Naive B cell (primary cell): ENCODE measurements at regions not wholly inside any gene's neighbourhood (a gene's known extent, or its start where the extent isn't known, plus 50 kb on each side); places are given as distances from the start of the nearest gene placed in this dataset.

ENCODE experiments used
- ATAC-seq, 2 donors: fragments of 150-1000 bp; cut with Tn5 transposase; 2 replicates each; pipeline ENCODE4 v1.10.0; 2021; ENCODE audit warnings: low read depth in 2 of 2, mild to moderate bottlenecking in 2 of 2, moderate library complexity in 2 of 2
- DNase-seq: peaks from one replicate; pipeline ENCODE4 v3.0.0; 2022
- H3K27ac Mint-ChIP-seq, 6 donors: one replicate each; pipeline ENCODE4 v1.8.0; 2020 to 2022; ENCODE audit warnings: mild to moderate bottlenecking in 6 of 6, mixed read lengths in 6 of 6, moderate library complexity in 5 of 6, inconsistent platforms in 2 of 6
- H3K27me3 Mint-ChIP-seq, 3 donors: one replicate each; pipeline ENCODE4 v1.8.0; 2021 to 2022; ENCODE audit warnings: mixed read lengths in 3 of 3, mild to moderate bottlenecking in 1 of 3
- H3K36me3 Mint-ChIP-seq, 2 donors: one replicate each; pipeline ENCODE4 v1.8.0; 2020 to 2022; ENCODE audit warnings: mixed read lengths in 2 of 2, inconsistent platforms in 1 of 2, mild to moderate bottlenecking in 1 of 2
- H3K4me1 Mint-ChIP-seq, 3 donors: one replicate each; pipeline ENCODE4 v1.8.0; 2020 to 2022; ENCODE audit warnings: mixed read lengths in 3 of 3, inconsistent platforms in 1 of 3, mild to moderate bottlenecking in 1 of 3, moderate library complexity in 1 of 3
- H3K4me3 Mint-ChIP-seq, 8 donors: one replicate each; pipeline ENCODE4 v1.8.0; 2020 to 2022; ENCODE audit warnings: mild to moderate bottlenecking in 8 of 8, mixed read lengths in 8 of 8, moderate library complexity in 8 of 8, inconsistent platforms in 2 of 8
- H3K9me3 Mint-ChIP-seq, 7 donors: one replicate each; pipeline ENCODE4 v1.8.0; 2020 to 2022; ENCODE audit warnings: mixed read lengths in 7 of 7, mild to moderate bottlenecking in 5 of 7, inconsistent platforms in 2 of 7, moderate library complexity in 1 of 7

DNA sequence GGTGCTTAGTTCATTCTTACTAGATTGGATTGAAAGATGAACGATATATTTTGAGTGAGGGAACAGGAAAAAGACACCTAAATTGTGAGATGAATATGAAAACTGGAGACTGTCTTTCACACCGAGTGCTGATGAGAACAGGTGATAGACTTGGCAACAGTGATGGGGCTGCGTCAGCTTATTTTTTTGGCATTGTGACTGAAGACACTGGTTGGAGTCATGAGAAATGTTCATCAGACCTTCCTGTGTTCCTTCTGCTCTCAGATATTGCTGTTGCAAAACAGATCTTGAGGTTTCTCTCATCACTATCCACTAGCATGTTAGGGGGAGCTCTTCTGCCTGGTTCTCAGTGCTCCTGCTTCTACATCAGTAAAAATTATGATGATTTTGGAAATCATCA lies 124.2 kb upstream of the KCNIP4 start:
- peaks cover 2 to 32% (median 10%) of the 10 kb centered on the region in 7 donors for H3K9me3 Mint-ChIP-seq
- H3K27me3 Mint-ChIP-seq, result no peaks in the 10 kb centered on the region
- H3K36me3 Mint-ChIP-seq, result no peaks in the 10 kb centered on the region
- no peaks in the 10 kb centered on the region for H3K4me1 Mint-ChIP-seq
- no peak for DNase-seq
- ATAC-seq, result no peak
- no peak overlapping the region for H3K4me3 Mint-ChIP-seq
- H3K27ac Mint-ChIP-seq, result no peak overlapping the region

DNA sequence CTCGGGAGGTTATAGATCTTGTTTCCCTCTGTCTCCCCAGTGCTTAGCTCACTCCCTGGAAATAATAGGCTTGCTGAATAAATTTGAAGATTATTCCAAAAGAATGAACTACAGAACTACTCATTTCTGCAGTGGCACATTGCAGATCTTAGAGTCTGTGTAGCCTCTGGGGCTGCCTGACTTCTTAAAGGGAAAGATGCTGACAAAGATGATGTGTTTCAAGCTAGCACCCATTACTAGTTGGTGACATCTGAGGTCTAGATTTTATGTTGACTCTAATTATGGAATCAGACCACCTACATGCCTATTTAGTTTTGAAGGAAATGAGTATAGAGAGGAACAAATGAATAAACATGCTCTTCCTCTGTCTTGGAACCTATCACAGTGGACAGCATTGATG lies 123.7 kb upstream of the KCNIP4 start:
- no peak for ATAC-seq
- H3K36me3 Mint-ChIP-seq, result no peaks in the 10 kb centered on the region
- peaks cover 2 to 27% (median 9%) of the 10 kb centered on the region in 7 donors for H3K9me3 Mint-ChIP-seq
- no peak overlapping the region for H3K27ac Mint-ChIP-seq
- H3K27me3 Mint-ChIP-seq, result no peaks in the 10 kb centered on the region
- no peaks in the 10 kb centered on the region for H3K4me1 Mint-ChIP-seq
- no peak overlapping the region for H3K4me3 Mint-ChIP-seq
- DNase-seq, result no peak

DNA sequence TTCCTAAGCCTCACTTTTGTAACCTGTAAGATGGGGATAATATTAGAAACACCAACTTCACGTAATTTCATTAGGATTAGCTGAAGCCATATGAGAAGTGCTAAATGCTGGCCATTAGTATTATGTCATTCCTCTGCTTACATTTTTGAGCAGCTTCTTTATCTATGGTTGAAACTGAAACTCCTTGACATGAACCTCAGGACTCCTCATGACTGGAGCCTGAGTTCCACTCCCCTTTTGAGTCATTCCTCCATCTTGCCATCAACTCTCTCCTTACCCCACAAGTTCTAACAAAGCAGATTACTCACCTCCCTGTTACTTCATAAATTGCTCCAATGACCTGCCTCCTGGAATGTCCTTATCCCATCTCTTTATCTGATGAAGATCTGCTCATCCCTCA lies 123.2 kb upstream of the KCNIP4 start:
- ATAC-seq, result no peak
- no peak for DNase-seq
- H3K27ac Mint-ChIP-seq, result no peak overlapping the region
- no peaks in the 10 kb centered on the region for H3K36me3 Mint-ChIP-seq
- no peaks in the 10 kb centered on the region for H3K4me1 Mint-ChIP-seq
- H3K9me3 Mint-ChIP-seq, result peaks cover 2 to 23% (median 9%) of the 10 kb centered on the region in 7 donors
- peak overlapping the region in 1 of 8 donors; percentile 1 for H3K4me3 Mint-ChIP-seq
- H3K27me3 Mint-ChIP-seq, result no peaks in the 10 kb centered on the region

DNA sequence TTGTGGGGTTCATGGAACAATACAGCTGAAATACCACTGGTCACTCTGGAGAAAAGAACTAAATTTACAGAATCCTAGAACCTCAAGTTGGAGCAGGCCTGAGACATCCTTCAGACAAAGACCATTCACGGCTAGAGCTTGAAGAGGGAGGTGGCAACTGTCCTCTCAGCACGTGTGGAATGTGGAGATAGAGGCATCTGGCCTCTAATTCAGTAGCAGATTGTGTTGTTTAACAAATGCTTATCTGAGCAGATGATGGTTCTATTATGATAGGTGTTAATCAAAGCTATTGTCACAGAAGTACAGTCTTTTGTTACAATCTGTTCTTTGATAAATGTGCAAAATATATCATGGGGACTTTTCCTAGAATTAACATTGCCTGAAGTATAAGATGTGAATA lies 121.7 kb upstream of the KCNIP4 start:
- Mint-ChIP-seq H3K27ac (no peak overlapping the region), H3K27me3 (no peaks in the 10 kb centered on the region), H3K4me1 (no peaks in the 10 kb centered on the region), H3K9me3 (peaks cover 0 to 18% (median 4%) of the 10 kb centered on the region in 7 donors), H3K4me3 (no peak overlapping the region), H3K36me3 (no peaks in the 10 kb centered on the region)
- no peak for ATAC-seq
- no peak for DNase-seq

DNA sequence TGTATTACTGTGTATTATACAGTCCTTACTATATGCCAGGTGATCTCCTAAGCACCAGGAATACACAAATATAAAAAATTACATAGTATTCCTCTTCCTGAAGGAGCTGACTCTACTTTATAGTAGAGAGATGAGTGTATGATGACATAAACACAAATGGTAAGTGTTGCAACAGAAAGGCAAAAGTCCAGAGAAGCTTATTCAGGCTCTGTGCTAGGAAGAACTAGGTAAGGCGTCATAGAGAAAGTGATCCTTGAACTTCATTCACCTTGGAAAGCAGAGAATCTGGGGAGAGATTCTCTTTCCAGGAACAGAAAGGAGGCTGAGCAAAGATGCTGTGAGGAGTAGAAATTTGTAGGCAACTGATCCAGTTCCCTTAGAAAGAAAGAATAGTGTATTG lies 115.0 kb upstream of the KCNIP4 start:
- Mint-ChIP-seq H3K36me3 (no peaks in the 10 kb centered on the region), H3K27me3 (no peaks in the 10 kb centered on the region)

DNA sequence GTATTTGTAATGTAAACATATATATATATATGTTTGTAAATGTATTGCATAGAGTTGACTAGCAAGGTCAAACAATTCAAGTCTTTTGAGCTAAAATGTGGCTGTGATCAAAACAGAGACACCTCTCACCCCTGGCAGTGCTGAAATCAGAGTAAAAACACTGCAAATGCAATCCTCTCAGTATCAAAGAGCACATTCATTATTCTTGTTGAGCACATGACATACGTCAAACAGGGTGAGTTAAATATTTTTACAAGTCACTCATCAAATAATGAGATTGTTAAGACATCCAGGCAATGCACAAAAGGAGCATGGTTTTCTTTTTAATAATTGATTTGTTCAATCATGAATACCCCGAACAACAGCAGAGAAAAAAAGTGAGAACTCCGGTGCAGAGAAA lies 114.1 kb upstream of the KCNIP4 start:
- no peaks in the 10 kb centered on the region for H3K4me1 Mint-ChIP-seq
- no peak overlapping the region for H3K4me3 Mint-ChIP-seq
- H3K36me3 Mint-ChIP-seq, result no peaks in the 10 kb centered on the region
- DNase-seq, result no peak
- no peak overlapping the region for H3K27ac Mint-ChIP-seq
- H3K27me3 Mint-ChIP-seq, result no peaks in the 10 kb centered on the region
- no peak for ATAC-seq
- H3K9me3 Mint-ChIP-seq, result peaks cover 0 to 9% (median 4%) of the 10 kb centered on the region in 7 donors

More for the DNA sequence above, 115.0 kb upstream of the KCNIP4 start:
- Mint-ChIP-seq H3K27ac (no peak overlapping the region), H3K4me3 (no peak overlapping the region), H3K9me3 (peaks cover 0 to 6% (median 4%) of the 10 kb centered on the region in 7 donors), H3K4me1 (no peaks in the 10 kb centered on the region)
- ATAC-seq (no peak), DNase-seq (no peak)

DNA sequence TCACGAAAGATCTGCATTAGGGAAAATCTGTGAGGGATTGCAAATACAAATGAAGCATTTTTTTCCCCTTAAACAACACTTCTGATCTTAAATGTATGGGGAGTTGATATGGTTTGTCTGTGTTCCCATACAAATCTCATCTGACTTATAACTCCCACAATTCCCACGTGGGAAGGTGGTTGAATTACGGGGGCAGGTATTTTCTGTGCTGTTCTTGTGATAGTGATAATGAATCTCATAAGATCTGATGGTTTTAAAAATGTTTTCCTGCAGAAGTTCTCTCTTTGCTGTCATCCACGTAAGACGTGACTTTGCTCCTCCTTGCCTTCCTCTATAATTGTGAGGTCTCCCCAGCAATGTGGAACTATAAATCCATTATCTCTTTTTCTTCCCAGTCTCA lies 107.4 kb upstream of the KCNIP4 start:
- Mint-ChIP-seq H3K4me1 (no peaks in the 10 kb centered on the region), H3K27ac (peak overlapping the region in 1 of 6 donors; percentile 14), H3K27me3 (no peaks in the 10 kb centered on the region), H3K9me3 (peaks cover 0 to 13% (median 6%) of the 10 kb centered on the region in 7 donors), H3K4me3 (no peak overlapping the region), H3K36me3 (no peaks in the 10 kb centered on the region)
- no peak for DNase-seq
- no peak for ATAC-seq

DNA sequence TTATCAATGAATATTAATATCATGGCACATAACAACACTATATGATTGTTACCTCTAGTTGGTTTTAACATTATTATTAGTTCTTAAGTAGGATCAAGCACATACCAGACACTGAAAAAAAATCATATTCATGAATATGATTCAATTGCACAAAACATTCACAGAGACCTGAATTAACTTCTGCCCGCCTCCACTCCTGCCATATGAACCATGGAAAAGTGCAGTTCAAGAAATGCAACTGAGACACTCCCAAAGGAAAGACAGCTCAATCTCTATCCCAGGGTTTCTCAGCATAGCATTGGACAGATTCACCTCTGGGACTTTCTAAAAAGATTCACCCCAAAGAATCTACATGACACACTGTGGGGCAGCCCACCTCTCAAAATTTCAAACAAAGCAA lies 103.5 kb upstream of the KCNIP4 start:
- no peaks in the 10 kb centered on the region for H3K27me3 Mint-ChIP-seq
- H3K36me3 Mint-ChIP-seq, result no peaks in the 10 kb centered on the region
- no peak for DNase-seq
- H3K4me1 Mint-ChIP-seq, result no peaks in the 10 kb centered on the region
- no peak overlapping the region for H3K27ac Mint-ChIP-seq
- H3K9me3 Mint-ChIP-seq, result peaks cover 3 to 14% (median 7%) of the 10 kb centered on the region in 7 donors
- ATAC-seq, result no peak
- no peak overlapping the region for H3K4me3 Mint-ChIP-seq

DNA sequence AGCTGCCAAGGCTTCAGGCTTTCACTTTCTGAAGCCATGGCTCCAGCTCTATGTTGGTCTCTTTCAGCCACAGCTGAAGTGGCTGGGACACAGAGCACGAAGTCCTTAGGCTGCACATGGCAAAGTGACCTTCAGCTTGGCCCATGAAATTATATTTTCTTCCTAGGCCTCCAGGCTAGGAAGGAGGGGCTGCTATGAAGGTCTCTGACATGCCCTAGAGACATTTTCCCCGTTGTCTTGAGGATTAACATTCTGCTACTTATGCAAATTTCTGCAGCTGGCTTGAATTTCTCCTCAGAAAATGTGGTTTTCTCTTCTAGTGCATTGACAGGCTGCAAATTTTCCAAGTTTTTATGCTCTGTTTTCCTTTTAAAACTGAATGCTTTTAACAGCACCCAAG lies 99.8 kb upstream of the KCNIP4 start:
- H3K36me3 Mint-ChIP-seq, result no peaks in the 10 kb centered on the region
- no peaks in the 10 kb centered on the region for H3K4me1 Mint-ChIP-seq
- H3K27ac Mint-ChIP-seq, result no peak overlapping the region
- DNase-seq (no peak), ATAC-seq (no peak)
- no peak overlapping the region for H3K4me3 Mint-ChIP-seq
- H3K9me3 Mint-ChIP-seq, result peaks cover 4 to 10% (median 6%) of the 10 kb centered on the region in 7 donors
- H3K27me3 Mint-ChIP-seq, result no peaks in the 10 kb centered on the region

DNA sequence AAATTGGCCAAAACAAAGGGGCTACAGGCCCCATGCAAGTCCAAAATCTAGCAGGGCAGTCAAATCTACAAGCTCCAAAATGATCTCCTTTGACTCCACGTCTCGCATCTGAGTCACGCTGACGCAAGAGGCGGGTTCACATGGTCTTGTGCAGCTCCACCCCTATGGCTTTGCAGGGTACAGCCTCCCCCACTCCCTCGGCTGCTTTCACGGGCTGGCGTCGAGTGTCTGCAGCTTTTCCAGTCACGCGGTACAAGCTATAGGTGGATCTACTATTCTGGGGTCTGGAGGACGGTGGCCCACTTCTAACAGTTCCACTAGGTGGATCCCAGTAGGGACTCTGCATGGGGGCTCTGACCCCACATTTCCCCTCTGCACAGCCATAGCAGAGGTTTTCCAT lies 99.2 kb upstream of the KCNIP4 start:
- Mint-ChIP-seq H3K36me3 (no peaks in the 10 kb centered on the region), H3K4me3 (no peak overlapping the region), H3K27ac (no peak overlapping the region), H3K27me3 (no peaks in the 10 kb centered on the region), H3K4me1 (no peaks in the 10 kb centered on the region), H3K9me3 (peaks cover 4 to 10% (median 6%) of the 10 kb centered on the region in 7 donors)
- DNase-seq, result no peak
- no peak for ATAC-seq

DNA sequence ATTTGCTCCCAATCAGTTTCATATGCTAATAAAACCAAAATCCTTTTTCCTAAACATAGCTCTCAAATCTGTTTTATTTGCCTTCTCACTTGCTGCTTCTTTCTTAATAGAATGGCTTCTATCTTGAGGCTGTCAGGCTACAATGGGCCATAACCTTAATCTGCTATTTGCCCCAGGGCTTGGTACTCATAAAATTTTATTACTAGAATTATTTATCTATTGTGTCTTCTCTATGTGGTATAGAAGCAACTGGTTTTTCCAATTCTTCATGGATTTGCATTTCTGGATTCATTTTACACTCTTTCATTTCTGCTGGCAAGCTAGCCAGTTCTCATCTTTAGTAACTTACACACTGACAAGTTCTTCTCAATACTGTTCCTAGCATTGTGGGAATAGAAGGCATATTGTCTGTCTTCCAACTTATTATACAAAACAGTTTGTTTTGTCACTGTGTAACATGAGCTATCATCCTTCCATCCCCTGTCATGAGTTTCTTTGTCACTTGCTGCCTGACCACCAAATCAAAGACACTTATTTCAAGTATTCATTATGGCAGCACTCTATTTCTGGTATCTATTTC lies 96.6 kb upstream of the KCNIP4 start:
- Mint-ChIP-seq H3K9me3 (peaks cover 4 to 19% (median 9%) of the 10 kb centered on the region in 7 donors), H3K4me1 (no peaks in the 10 kb centered on the region), H3K36me3 (no peaks in the 10 kb centered on the region), H3K4me3 (no peak overlapping the region), H3K27me3 (no peaks in the 10 kb centered on the region), H3K27ac (no peak overlapping the region)
- DNase-seq, result no peak
- no peak for ATAC-seq

DNA sequence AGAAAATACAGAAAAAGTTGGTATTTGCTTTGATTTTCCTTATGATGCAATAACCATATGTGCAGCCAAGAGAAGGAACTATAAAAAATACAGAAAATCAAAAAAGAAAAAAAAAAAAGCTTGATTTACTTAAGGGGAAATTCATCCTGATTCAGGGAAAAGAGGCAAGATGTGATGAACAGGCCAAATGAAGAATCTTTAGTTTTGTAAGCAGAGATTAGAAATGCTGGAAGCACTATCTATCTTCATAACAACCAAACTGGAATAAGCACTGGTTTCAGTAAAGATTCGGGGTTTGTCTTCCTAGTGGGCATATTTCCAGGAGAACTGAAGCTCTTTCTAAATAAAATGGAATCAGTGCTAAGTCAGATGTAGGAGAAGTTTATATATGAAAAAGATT lies 82.9 kb upstream of the KCNIP4 start:
- Mint-ChIP-seq H3K4me3 (no peak overlapping the region), H3K36me3 (no peaks in the 10 kb centered on the region), H3K4me1 (no peaks in the 10 kb centered on the region), H3K27ac (peak overlapping the region in 1 of 6 donors; percentile 51), H3K9me3 (peaks cover 0 to 14% (median 5%) of the 10 kb centered on the region in 7 donors), H3K27me3 (no peaks in the 10 kb centered on the region)
- DNase-seq, result no peak
- no peak for ATAC-seq

DNA sequence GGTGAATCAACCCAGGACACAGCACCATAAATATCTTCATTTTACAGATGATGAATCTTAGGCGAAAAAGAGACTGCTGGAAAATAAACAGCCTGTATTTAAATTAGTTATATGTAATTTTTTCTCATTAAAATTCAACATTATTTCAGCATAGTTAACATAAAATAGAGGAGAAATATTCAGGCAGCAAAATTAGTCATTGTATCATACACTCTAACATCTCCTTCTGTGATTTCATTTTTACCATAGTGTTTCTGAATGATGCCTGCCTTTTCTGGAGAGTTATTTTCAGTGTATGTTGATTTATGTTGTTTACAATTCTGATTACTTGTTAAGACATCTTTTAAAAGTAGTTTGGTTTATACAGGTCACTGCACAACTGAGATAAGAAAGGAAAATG lies 82.3 kb upstream of the KCNIP4 start:
- no peak overlapping the region for H3K27ac Mint-ChIP-seq
- peaks cover 0 to 14% (median 3%) of the 10 kb centered on the region in 7 donors for H3K9me3 Mint-ChIP-seq
- H3K27me3 Mint-ChIP-seq, result no peaks in the 10 kb centered on the region
- ATAC-seq (no peak), DNase-seq (no peak)
- no peaks in the 10 kb centered on the region for H3K36me3 Mint-ChIP-seq
- no peaks in the 10 kb centered on the region for H3K4me1 Mint-ChIP-seq
- H3K4me3 Mint-ChIP-seq, result no peak overlapping the region

DNA sequence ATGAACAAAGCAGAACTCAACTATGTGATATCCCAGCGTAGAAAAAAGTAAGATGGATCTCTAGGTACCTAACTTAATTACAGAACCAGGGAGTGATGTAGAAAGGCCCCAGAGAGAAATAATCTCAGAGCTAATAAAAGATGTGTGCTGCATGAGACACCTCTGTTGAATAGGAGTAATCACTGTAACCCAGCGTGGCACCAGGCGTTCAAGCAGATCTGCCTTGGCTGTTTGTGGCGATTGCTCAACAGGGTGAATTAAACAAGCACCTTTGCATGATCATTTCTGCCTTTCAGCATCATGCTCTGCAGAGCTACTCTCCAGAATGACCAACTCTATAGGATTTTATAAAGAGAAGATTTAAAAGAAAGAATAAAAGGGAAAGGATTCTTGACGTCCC lies 81.7 kb upstream of the KCNIP4 start:
- ATAC-seq (no peak), DNase-seq (no peak)
- Mint-ChIP-seq H3K4me1 (no peaks in the 10 kb centered on the region), H3K27ac (no peak overlapping the region), H3K36me3 (no peaks in the 10 kb centered on the region), H3K9me3 (peaks cover 0 to 14% (median 3%) of the 10 kb centered on the region in 7 donors), H3K27me3 (peaks cover 0 to under 1% (median 0%) of the 10 kb centered on the region in 3 donors), H3K4me3 (no peak overlapping the region)

DNA sequence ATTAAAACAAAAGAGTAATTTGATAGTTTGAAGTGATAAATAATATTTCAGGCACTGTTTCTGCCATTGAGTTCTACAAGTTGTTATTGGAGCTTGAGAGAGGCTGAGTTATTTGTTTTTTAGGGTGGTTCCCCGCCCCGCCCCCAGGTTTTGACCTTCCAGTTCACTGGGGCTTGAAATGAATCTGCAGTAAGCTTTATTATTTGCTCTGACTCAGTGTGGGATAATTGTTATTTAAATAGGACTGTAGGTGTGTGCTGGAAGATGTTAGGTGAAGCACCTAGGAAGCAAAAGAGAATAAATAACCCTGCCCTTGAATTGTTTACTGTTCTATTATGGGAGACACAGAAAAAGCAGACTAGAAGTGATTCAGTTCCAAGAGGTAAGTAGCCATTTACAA lies 81.2 kb upstream of the KCNIP4 start:
- H3K4me1 Mint-ChIP-seq, result no peaks in the 10 kb centered on the region
- no peak overlapping the region for H3K4me3 Mint-ChIP-seq
- no peaks in the 10 kb centered on the region for H3K36me3 Mint-ChIP-seq
- H3K27me3 Mint-ChIP-seq, result peaks cover 0 to 3% (median 0%) of the 10 kb centered on the region in 3 donors
- no peak for DNase-seq
- no peak overlapping the region for H3K27ac Mint-ChIP-seq
- peaks cover 0 to 14% (median 3%) of the 10 kb centered on the region in 7 donors for H3K9me3 Mint-ChIP-seq
- no peak for ATAC-seq
